C4-2B (cell line): ENCODE measurements at regions not wholly inside any gene's neighbourhood (a gene's known extent, or its start where the extent isn't known, plus 50 kb on each side); places are given as distances from the start of the nearest gene placed in this dataset.
A peak's percentile ranks its signal among the peaks of the same experiment; 100 is the strongest.
"Not testable (repeated sequence)": the region's sequence is repeated elsewhere in the genome, so short reads cannot be mapped to it uniquely, and the experiment has no call there.

Experiments used
- H3K27ac ChIP-seq: fragments of 450-650 bp; 2 replicates; pipeline ENCODE4 v1.5.1; 2017
- CTCF ChIP-seq: fragments of 450-650 bp; conservative IDR thresholded peaks from 2 replicates; pipeline ENCODE4 v1.5.1; 2017; ENCODE audit warnings: mild to moderate bottlenecking
- ZFX ChIP-seq: fragments of 450-650 bp; IDR thresholded peaks from 2 replicates; pipeline ENCODE4 v1.6.1; 2017

DNA sequence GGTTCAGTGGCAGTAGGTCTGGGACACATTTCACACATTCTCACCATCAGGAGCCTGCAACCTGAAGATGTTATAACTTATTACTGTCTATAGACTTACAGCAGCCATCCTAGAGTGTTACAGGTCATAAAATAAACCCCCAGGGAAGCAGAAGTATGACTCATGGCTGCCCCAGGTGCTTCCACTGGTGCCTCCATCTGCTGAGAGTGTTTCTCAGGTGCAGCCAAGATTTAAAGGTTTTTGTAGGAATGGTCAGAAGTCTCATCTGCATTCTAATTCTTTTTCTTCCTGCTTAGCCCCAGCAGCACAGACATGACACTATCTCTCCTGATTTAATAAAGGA lies 1319.6 kb downstream of the RPIA start:
- H3K27ac ChIP-seq = not testable (repeated sequence)

GRCh38 chr2:90019908-90020307 lies 1328.4 kb downstream of the RPIA start:
- H3K27ac ChIP-seq = not testable (repeated sequence)

- H3K27ac ChIP-seq = not testable (repeated sequence)
These were observed 1329.8 kb downstream of the RPIA start for GRCh38 chr2:90021234-90021633.

DNA sequence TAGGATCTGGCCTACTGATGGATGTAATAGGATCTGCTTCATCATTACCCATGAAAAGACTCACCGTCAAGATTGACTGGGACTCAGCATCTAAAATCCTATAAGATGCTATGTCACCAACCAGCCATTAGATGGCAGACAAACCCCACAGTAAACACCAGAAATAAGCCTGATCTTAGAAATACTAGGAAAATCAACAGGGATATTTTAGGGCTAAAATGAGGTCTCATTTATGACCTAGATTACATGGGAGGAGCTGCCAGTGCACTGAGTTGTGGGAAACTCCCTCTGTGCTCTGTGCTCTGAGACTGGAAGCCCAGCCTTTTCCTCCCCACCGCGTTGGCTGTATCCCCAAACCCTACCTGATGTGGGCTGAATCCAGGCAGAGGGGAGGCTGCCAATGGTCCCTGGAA lies 1335.8 kb downstream of the RPIA start:
- TF ChIP-seq CTCF = peak; percentile 25
- H3K27ac ChIP-seq = not testable (repeated sequence)

GRCh38 chr2:90028381-90029079 lies 1337.1 kb downstream of the RPIA start:
- H3K27ac ChIP-seq = not testable (repeated sequence)

GRCh38 chr2:90029080-90029428 lies 1337.6 kb downstream of the RPIA start:
- H3K27ac ChIP-seq = not testable (repeated sequence)

DNA sequence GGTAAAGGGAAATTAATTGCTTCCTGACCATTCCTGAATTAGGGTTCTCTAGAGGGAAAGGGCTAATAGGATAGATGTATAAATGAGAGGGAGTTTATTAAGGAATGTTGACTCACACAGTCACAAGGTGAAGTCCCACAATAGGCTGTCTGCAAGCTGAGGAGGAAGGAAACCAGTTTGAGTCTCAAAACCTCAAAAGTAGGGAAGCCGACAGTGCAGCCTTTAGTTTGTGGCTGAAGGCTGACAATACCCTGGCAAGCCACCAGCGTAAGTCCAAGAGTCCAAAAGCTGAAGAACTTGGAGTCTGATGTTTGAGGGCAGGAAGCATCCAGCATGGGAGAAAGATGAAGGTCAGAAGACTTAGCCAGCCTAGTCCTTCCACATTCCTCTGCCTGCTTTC lies 1340.8 kb downstream of the RPIA start:
- H3K27ac ChIP-seq = not testable (repeated sequence)

DNA sequence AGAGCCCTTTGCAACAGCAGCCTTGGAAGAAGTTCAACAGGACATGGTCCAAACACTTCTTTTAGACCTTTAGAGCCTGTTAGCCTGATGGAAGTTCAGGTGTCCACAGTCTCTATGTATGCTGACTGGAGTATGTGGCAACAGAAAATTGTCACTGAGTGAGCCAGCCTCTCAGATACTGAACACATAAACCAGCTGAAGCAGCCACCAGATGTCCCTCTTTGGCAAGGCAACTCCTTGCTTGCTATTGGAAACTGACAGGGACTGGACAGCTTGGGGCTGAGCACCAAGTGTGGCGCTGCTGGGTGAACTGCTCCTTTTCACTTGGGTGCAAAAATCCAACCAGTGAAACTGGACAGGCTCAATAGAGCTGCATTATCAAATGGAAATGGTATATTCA lies 1344.9 kb downstream of the RPIA start:
- not testable (repeated sequence) for H3K27ac ChIP-seq

DNA sequence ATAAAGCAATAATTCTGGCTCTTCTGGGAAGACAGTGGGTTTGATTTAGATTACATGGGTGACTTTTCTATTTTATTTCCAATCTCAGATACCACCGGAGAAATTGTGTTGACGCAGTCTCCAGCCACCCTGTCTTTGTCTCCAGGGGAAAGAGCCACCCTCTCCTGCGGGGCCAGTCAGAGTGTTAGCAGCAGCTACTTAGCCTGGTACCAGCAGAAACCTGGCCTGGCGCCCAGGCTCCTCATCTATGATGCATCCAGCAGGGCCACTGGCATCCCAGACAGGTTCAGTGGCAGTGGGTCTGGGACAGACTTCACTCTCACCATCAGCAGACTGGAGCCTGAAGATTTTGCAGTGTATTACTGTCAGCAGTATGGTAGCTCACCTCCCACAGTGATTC lies 1347.6 kb downstream of the RPIA start:
- not testable (repeated sequence) for H3K27ac ChIP-seq

- H3K27ac ChIP-seq = not testable (repeated sequence)
These were observed 1356.3 kb downstream of the RPIA start for GRCh38 chr2:90047776-90048175.

DNA sequence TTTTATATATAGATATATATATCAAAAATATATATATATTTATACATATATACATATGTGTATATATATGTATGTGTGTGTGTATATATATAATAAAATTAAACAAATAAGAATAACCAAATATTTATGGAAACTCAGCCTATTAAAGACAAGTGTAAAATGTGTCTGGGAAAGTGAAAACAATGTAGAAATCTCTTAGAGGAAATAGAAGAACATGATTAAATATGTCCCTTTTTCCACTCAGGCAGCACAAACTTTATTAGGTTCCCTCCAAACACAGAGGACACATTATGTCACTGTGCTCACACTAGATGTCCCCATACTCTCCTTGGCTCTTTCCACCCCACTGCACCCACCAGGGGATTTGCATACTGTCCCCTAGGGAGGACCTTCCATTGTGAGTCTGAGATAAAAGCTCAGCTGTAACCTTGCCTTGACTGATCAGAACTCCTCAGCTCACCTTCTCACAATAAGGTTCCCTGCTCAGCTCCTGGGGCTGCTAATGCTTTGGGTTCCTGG lies 1360.7 kb downstream of the RPIA start:
- H3K27ac ChIP-seq = not testable (repeated sequence)

DNA sequence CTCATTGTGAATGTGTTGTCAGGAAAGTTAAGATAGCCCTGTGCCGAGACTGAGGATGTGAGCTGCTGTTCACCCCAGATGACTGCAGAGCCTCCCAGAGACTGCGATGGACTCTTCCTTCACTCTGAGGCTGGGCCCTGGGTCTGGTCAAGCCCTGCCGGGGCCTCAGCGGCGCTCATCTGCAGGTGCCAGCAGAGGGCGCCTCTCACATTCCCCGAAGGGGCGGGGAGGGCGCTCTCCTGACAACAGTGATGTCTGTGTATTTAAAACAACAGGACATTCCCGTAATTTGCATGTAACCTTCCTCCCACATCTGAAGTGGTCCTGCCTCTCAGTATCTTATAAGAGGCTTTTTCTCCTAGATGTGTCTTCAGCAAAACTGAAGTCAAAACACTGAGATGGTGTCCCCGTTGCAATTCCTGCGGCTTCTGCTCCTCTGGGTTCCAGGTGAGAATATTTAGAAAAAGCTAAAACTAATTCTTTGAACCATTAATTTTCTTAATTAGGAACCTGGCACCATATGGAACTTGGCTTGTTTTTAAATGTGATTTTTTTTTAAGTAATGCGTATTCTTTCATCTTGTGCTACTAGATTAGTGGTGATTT lies 1377.9 kb downstream of the RPIA start:
- no peak for TF ChIP-seq ZFX
- TF ChIP-seq CTCF = peak; percentile 91
- H3K27ac ChIP-seq = no peak overlapping the region

- no peak for TF ChIP-seq CTCF
- no peak for TF ChIP-seq ZFX
- H3K27ac ChIP-seq = no peak overlapping the region
These were observed 1384.8 kb downstream of the RPIA start for GRCh38 chr2:90076311-90076710.
